ENCODE measurements at regions not wholly inside any gene's neighbourhood (a gene's known extent, or its start where the extent isn't known, plus 50 kb on each side); places are given as distances from the start of the nearest gene placed in this dataset.

- no peak for TF ChIP-seq POLR2A (IDR thresholded peaks at IDR 0.05)
- TF ChIP-seq, protein P1, sequence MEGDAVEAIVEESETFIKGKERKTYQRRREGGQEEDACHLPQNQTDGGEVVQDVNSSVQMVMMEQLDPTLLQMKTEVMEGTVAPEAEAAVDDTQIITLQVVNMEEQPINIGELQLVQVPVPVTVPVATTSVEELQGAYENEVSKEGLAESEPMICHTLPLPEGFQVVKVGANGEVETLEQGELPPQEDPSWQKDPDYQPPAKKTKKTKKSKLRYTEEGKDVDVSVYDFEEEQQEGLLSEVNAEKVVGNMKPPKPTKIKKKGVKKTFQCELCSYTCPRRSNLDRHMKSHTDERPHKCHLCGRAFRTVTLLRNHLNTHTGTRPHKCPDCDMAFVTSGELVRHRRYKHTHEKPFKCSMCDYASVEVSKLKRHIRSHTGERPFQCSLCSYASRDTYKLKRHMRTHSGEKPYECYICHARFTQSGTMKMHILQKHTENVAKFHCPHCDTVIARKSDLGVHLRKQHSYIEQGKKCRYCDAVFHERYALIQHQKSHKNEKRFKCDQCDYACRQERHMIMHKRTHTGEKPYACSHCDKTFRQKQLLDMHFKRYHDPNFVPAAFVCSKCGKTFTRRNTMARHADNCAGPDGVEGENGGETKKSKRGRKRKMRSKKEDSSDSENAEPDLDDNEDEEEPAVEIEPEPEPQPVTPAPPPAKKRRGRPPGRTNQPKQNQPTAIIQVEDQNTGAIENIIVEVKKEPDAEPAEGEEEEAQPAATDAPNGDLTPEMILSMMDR (IDR thresholded peaks at IDR 0.05): no peak
Measured at GRCh38 chr13:105445796-105446195, 1089.7 kb downstream of the EFNB2 start.
